Ectodermal cell (in vitro differentiated cells): ENCODE measurements at regions not wholly inside any gene's neighbourhood (a gene's known extent, or its start where the extent isn't known, plus 50 kb on each side); places are given as distances from the start of the nearest gene placed in this dataset.

ENCODE experiments used
- H3K27ac ChIP-seq: 2 replicates; pipeline ENCODE4 v1.7.0; 2013; ENCODE audit warnings: mild to moderate bottlenecking, low read depth, low read length; ENCODE audit not compliant: insufficient read depth, poor library complexity, severe bottlenecking
- H3K27me3 ChIP-seq: 2 replicates; pipeline ENCODE4 v1.7.0; 2013; ENCODE audit warnings: mild to moderate bottlenecking, low read length; ENCODE audit not compliant: insufficient read depth, control insufficient read depth, poor library complexity, severe bottlenecking
- H3K36me3 ChIP-seq: one replicate; pipeline ENCODE4 v1.7.0; 2013; ENCODE audit warnings: low read length; ENCODE audit not compliant: control insufficient read depth, insufficient read depth
- H3K4me1 ChIP-seq: one replicate; pipeline ENCODE4 v1.7.0; 2013; ENCODE audit warnings: low read length; ENCODE audit not compliant: control insufficient read depth, insufficient read depth
- H3K4me3 ChIP-seq: 2 replicates; pipeline ENCODE4 v1.7.0; 2013; ENCODE audit warnings: low read depth, low read length, control low read depth; ENCODE audit not compliant: insufficient read depth
- H3K9me3 ChIP-seq: 2 replicates; pipeline ENCODE4 v1.7.0; 2013; ENCODE audit warnings: mild to moderate bottlenecking, low read length, moderate library complexity; ENCODE audit not compliant: control insufficient read depth
- WGBS, 2 experiments: methylation state at CpG; one replicate each; pipeline ENCODE4 v1.1.7; 2013; ENCODE audit warnings: missing lambda C conversion rate in 2 of 2; 5-methylcytosine and 5-hydroxymethylcytosine counted together

- 88 to 98% methylated on average over 2 of the region's 2 CpGs for WGBS, 2 experiments
- H3K4me3 ChIP-seq: no peak overlapping the region
- no peaks in the 10 kb centered on the region for H3K4me1 ChIP-seq
- no peaks in the 10 kb centered on the region for H3K36me3 ChIP-seq
- H3K27me3 ChIP-seq: no peaks in the 10 kb centered on the region
- no peak overlapping the region for H3K27ac ChIP-seq
- no peaks in the 10 kb centered on the region for H3K9me3 ChIP-seq
These were observed 307.9 kb downstream of the WDR11 start for GRCh38 chr10:121158988-121159579.

- no peaks in the 10 kb centered on the region for H3K27me3 ChIP-seq
- no peaks in the 10 kb centered on the region for H3K4me1 ChIP-seq
- WGBS, 2 experiments: 91 to 96% methylated on average over 5 of the region's 5 CpGs
- H3K27ac ChIP-seq: no peak overlapping the region
- H3K4me3 ChIP-seq: no peak overlapping the region
- no peaks in the 10 kb centered on the region for H3K9me3 ChIP-seq
- no peaks in the 10 kb centered on the region for H3K36me3 ChIP-seq
These were observed 308.5 kb downstream of the WDR11 start for GRCh38 chr10:121159670-121160069.

- 94 to 97% methylated on average over 3 to 4 of the region's 4 CpGs for WGBS, 2 experiments
- no peak overlapping the region for H3K27ac ChIP-seq
- H3K9me3 ChIP-seq: no peaks in the 10 kb centered on the region
These were observed 314.1 kb downstream of the WDR11 start for GRCh38 chr10:121165276-121165675.

GRCh38 chr10:121167534-121168243, 316.5 kb downstream of the WDR11 start:
- Histone ChIP-seq H3K36me3 (no peaks in the 10 kb centered on the region), H3K27me3 (no peaks in the 10 kb centered on the region), H3K27ac (no peak overlapping the region), H3K9me3 (no peaks in the 10 kb centered on the region), H3K4me3 (no peak overlapping the region), H3K4me1 (no peaks in the 10 kb centered on the region)
- 96 to 97% methylated on average over 10 of the region's 10 CpGs for whole genome bisulfite sequencing, 2 experiments

More at GRCh38 chr10:121165276-121165675, 314.1 kb downstream of the WDR11 start:
- H3K4me1 ChIP-seq: no peaks in the 10 kb centered on the region
- H3K36me3 ChIP-seq: no peaks in the 10 kb centered on the region
- no peak overlapping the region for H3K4me3 ChIP-seq
- no peaks in the 10 kb centered on the region for H3K27me3 ChIP-seq

- H3K27ac ChIP-seq: no peak overlapping the region
- WGBS, 2 experiments: 79 to 83% methylated on average over 4 to 5 of the region's 5 CpGs
These were observed 317.5 kb downstream of the WDR11 start for GRCh38 chr10:121168545-121169216.

GRCh38 chr10:121169406-121169805, 318.2 kb downstream of the WDR11 start:
- WGBS, 2 experiments: 96 to 98% methylated on average over 3 of the region's 3 CpGs
- H3K4me3 ChIP-seq: no peak overlapping the region
- no peak overlapping the region for H3K27ac ChIP-seq
- no peaks in the 10 kb centered on the region for H3K27me3 ChIP-seq
- H3K36me3 ChIP-seq: no peaks in the 10 kb centered on the region
- H3K4me1 ChIP-seq: no peaks in the 10 kb centered on the region
- H3K9me3 ChIP-seq: no peaks in the 10 kb centered on the region

More at GRCh38 chr10:121168545-121169216, 317.5 kb downstream of the WDR11 start:
- Histone ChIP-seq H3K4me1 (no peaks in the 10 kb centered on the region), H3K9me3 (no peaks in the 10 kb centered on the region), H3K36me3 (no peaks in the 10 kb centered on the region), H3K4me3 (no peak overlapping the region), H3K27me3 (no peaks in the 10 kb centered on the region)

- no peak overlapping the region for H3K27ac ChIP-seq
- no peak overlapping the region for H3K4me3 ChIP-seq
- no peaks in the 10 kb centered on the region for H3K4me1 ChIP-seq
- no peaks in the 10 kb centered on the region for H3K36me3 ChIP-seq
- H3K9me3 ChIP-seq: no peaks in the 10 kb centered on the region
- no peaks in the 10 kb centered on the region for H3K27me3 ChIP-seq
- 87 to 89% methylated on average over 9 to 10 of the region's 10 CpGs for WGBS, 2 experiments
These were observed 320.9 kb downstream of the WDR11 start for GRCh38 chr10:121171825-121172787.

GRCh38 chr10:121179006-121179405, 327.8 kb downstream of the WDR11 start:
- Histone ChIP-seq H3K9me3 (no peaks in the 10 kb centered on the region), H3K36me3 (no peaks in the 10 kb centered on the region), H3K4me3 (no peak overlapping the region), H3K27ac (no peak overlapping the region), H3K4me1 (peaks cover 5% of the 10 kb centered on the region), H3K27me3 (no peaks in the 10 kb centered on the region)
- 95 to 100% methylated on average over 1 of the region's 1 CpG for WGBS, 2 experiments

GRCh38 chr10:121182219-121182618, 331.1 kb downstream of the WDR11 start:
- Histone ChIP-seq H3K4me1 (peaks cover 9% of the 10 kb centered on the region), H3K4me3 (no peak overlapping the region), H3K36me3 (no peaks in the 10 kb centered on the region), H3K9me3 (no peaks in the 10 kb centered on the region), H3K27me3 (no peaks in the 10 kb centered on the region), H3K27ac (no peak overlapping the region)
- WGBS, 2 experiments: 90 to 98% methylated on average over 2 of the region's 2 CpGs
